Epithelial cell of esophagus (primary cell): ENCODE measurements at regions not wholly inside any gene's neighbourhood (a gene's known extent, or its start where the extent isn't known, plus 50 kb on each side); places are given as distances from the start of the nearest gene placed in this dataset.
A peak's percentile ranks its signal among the peaks of the same experiment; 100 is the strongest.

Experiments used
- DNase-seq: peaks from one replicate; pipeline ENCODE4 v3.0.0; 2010; ENCODE audit warnings: low read depth
- H3K4me3 ChIP-seq: 2 replicates; pipeline ENCODE4 v1.5.1; 2011; ENCODE audit warnings: mild to moderate bottlenecking, low read length, control low read depth
- CTCF ChIP-seq: IDR thresholded peaks from 2 replicates; pipeline ENCODE4 v1.5.1; 2011; ENCODE audit warnings: low read depth, mild to moderate bottlenecking, low read length, control low read depth, inconsistent platforms; ENCODE audit not compliant: insufficient read depth; ENCODE audit errors: missing control alignments

- no peak for TF ChIP-seq CTCF
- DNase-seq, result peak; percentile 29
- no peak overlapping the region for H3K4me3 ChIP-seq
Measured at GRCh38 chr9:87816036-87816435, 66.6 kb upstream of the SPATA31E1 start.

- no peak for TF ChIP-seq CTCF
- no peak for DNase-seq
- no peak overlapping the region for H3K4me3 ChIP-seq
Measured at GRCh38 chr9:87818308-87818707, 64.4 kb upstream of the SPATA31E1 start.

GRCh38 chr9:87824216-87824875, 58.3 kb upstream of the SPATA31E1 start:
- H3K4me3 ChIP-seq, result no peak overlapping the region
- no peak for DNase-seq

GRCh38 chr9:87824886-87825285, 57.8 kb upstream of the SPATA31E1 start:
- no peak for TF ChIP-seq CTCF
- DNase-seq, result no peak
- no peak overlapping the region for H3K4me3 ChIP-seq

More at GRCh38 chr9:87824216-87824875, 58.3 kb upstream of the SPATA31E1 start:
- TF ChIP-seq CTCF, result no peak

- DNase-seq, result no peak
- no peak overlapping the region for H3K4me3 ChIP-seq
- no peak for TF ChIP-seq CTCF
Measured at GRCh38 chr9:87826331-87826730, 56.3 kb upstream of the SPATA31E1 start.

- DNase-seq, result peak; percentile 9
- no peak for TF ChIP-seq CTCF
Measured at GRCh38 chr9:87827341-87827740, 55.3 kb upstream of the SPATA31E1 start.

GRCh38 chr9:87829756-87830155, 52.9 kb upstream of the SPATA31E1 start:
- DNase-seq, result no peak
- H3K4me3 ChIP-seq, result no peak overlapping the region
- TF ChIP-seq CTCF, result no peak

More at GRCh38 chr9:87827341-87827740, 55.3 kb upstream of the SPATA31E1 start:
- no peak overlapping the region for H3K4me3 ChIP-seq
